ENCODE measurements at regions not wholly inside any gene's neighbourhood (a gene's known extent, or its start where the extent isn't known, plus 50 kb on each side); places are given as distances from the start of the nearest gene placed in this dataset.
A peak's percentile ranks its signal among the peaks of the same experiment; 100 is the strongest.

GRCh38 chr3:154664714-154665113 lies 234.7 kb upstream of the GPR149 start:
- Mint-ChIP-seq H3K4me3 (no peak overlapping the region), H3K9me3 (peaks cover 0 to 17% (median 0%) of the 10 kb centered on the region in 11 donors), H3K27ac (no peak overlapping the region), H3K27me3 (peaks cover 0 to 1% (median 0%) of the 10 kb centered on the region in 5 donors), H3K36me3 (no peaks in the 10 kb centered on the region), H3K4me1 (peaks cover 0 to 2% (median 0%) of the 10 kb centered on the region in 7 donors)
- Histone ChIP-seq H3K36me3 (ENCODE audit: control insufficient read depth in 2 of 3, insufficient read depth in 3 of 3, low read length in 3 of 3) (no peaks in the 10 kb centered on the region), H3K27me3 (ENCODE audit: control insufficient read depth in 2 of 2, insufficient read depth in 2 of 2, low read length in 2 of 2) (no peaks in the 10 kb centered on the region), H3K4me1 (ENCODE audit: control insufficient read depth in 2 of 2, insufficient read depth in 2 of 2, low read length in 2 of 2) (no peaks in the 10 kb centered on the region), H3K4me3 (ENCODE audit: low read length) (no peak overlapping the region), H3K27ac (ENCODE audit: low read depth, low read length) (no peak overlapping the region), H3K9me3 (ENCODE audit: control insufficient read depth in 2 of 3, low read length in 3 of 3) (no peaks in the 10 kb centered on the region)
- no peak for ATAC-seq
- ChIA-PET POLR2A (interaction anchor here (0.6 kb wide), 1 partner anchor 11 kb away, joined by 3 read pairs; no protein-coding TSS in a partner anchor), CTCF (no interaction called here)
- DNase-seq, result no peak
- intact Hi-C loops (cut with micrococcal nuclease), result no loop called here

GRCh38 chr3:154662851-154663250 lies 232.9 kb upstream of the GPR149 start:
- H3K27ac ChIP-seq (ENCODE audit: low read depth, low read length), result no peak overlapping the region
- Mint-ChIP-seq H3K4me1 (peaks cover 0 to 2% (median 0%) of the 10 kb centered on the region in 7 donors), H3K36me3 (no peaks in the 10 kb centered on the region), H3K27me3 (no peaks in the 10 kb centered on the region), H3K9me3 (peaks cover 0 to 17% (median 0%) of the 10 kb centered on the region in 11 donors), H3K4me3 (no peak overlapping the region), H3K27ac (no peak overlapping the region)
- intact Hi-C loops (cut with micrococcal nuclease), result no loop called here
- no peaks in the 10 kb centered on the region for H3K4me1 ChIP-seq (ENCODE audit: control insufficient read depth in 2 of 2, insufficient read depth in 2 of 2, low read length in 2 of 2)
- POLR2A ChIA-PET, result no interaction called here
- no peak overlapping the region for H3K4me3 ChIP-seq (ENCODE audit: low read length)
- H3K27me3 ChIP-seq (ENCODE audit: control insufficient read depth in 2 of 2, insufficient read depth in 2 of 2, low read length in 2 of 2), result no peaks in the 10 kb centered on the region
- H3K9me3 ChIP-seq (ENCODE audit: control insufficient read depth in 2 of 3, low read length in 3 of 3), result no peaks in the 10 kb centered on the region
- CTCF ChIA-PET, result no interaction called here
- ATAC-seq, result no peak
- no peaks in the 10 kb centered on the region for H3K36me3 ChIP-seq (ENCODE audit: control insufficient read depth in 2 of 3, insufficient read depth in 3 of 3, low read length in 3 of 3)
- DNase-seq, result no peak

GRCh38 chr3:154660811-154661210 lies 230.8 kb upstream of the GPR149 start:
- DNase-seq (no peak), ATAC-seq (no peak)
- Histone ChIP-seq H3K27ac (ENCODE audit: low read depth, low read length) (no peak overlapping the region), H3K9me3 (ENCODE audit: control insufficient read depth in 2 of 3, low read length in 3 of 3) (no peaks in the 10 kb centered on the region), H3K27me3 (ENCODE audit: control insufficient read depth in 2 of 2, insufficient read depth in 2 of 2, low read length in 2 of 2) (no peaks in the 10 kb centered on the region), H3K4me1 (ENCODE audit: control insufficient read depth in 2 of 2, insufficient read depth in 2 of 2, low read length in 2 of 2) (no peaks in the 10 kb centered on the region), H3K4me3 (ENCODE audit: low read length) (no peak overlapping the region), H3K36me3 (ENCODE audit: control insufficient read depth in 2 of 3, insufficient read depth in 3 of 3, low read length in 3 of 3) (no peaks in the 10 kb centered on the region)
- Mint-ChIP-seq H3K4me1 (peaks cover 0 to 2% (median 0%) of the 10 kb centered on the region in 7 donors), H3K9me3 (peaks cover 0 to 13% (median 0%) of the 10 kb centered on the region in 11 donors), H3K4me3 (no peak overlapping the region), H3K27ac (no peak overlapping the region), H3K36me3 (no peaks in the 10 kb centered on the region), H3K27me3 (no peaks in the 10 kb centered on the region)
- POLR2A ChIA-PET, result no interaction called here
- CTCF ChIA-PET, result no interaction called here
- intact Hi-C loops (cut with micrococcal nuclease), result no loop called here

GRCh38 chr3:154658000-154658399 lies 228.0 kb upstream of the GPR149 start:
- no peak overlapping the region for H3K4me3 Mint-ChIP-seq
- Histone ChIP-seq H3K27ac (ENCODE audit: low read depth, low read length) (no peak overlapping the region), H3K4me1 (ENCODE audit: control insufficient read depth in 2 of 2, insufficient read depth in 2 of 2, low read length in 2 of 2) (no peaks in the 10 kb centered on the region), H3K4me3 (ENCODE audit: low read length) (no peak overlapping the region), H3K36me3 (ENCODE audit: control insufficient read depth in 2 of 3, insufficient read depth in 3 of 3, low read length in 3 of 3) (no peaks in the 10 kb centered on the region), H3K27me3 (ENCODE audit: control insufficient read depth in 2 of 2, insufficient read depth in 2 of 2, low read length in 2 of 2) (no peaks in the 10 kb centered on the region), H3K9me3 (ENCODE audit: control insufficient read depth in 2 of 3, low read length in 3 of 3) (no peaks in the 10 kb centered on the region)
- ATAC-seq, result no peak
- CTCF ChIA-PET, result no interaction called here
- H3K36me3 Mint-ChIP-seq, result no peaks in the 10 kb centered on the region
- POLR2A ChIA-PET, result no interaction called here
- DNase-seq, result no peak
- peaks cover 0 to 12% (median 0%) of the 10 kb centered on the region in 11 donors for H3K9me3 Mint-ChIP-seq
- H3K4me1 Mint-ChIP-seq, result no peaks in the 10 kb centered on the region
- no peaks in the 10 kb centered on the region for H3K27me3 Mint-ChIP-seq
- no peak overlapping the region for H3K27ac Mint-ChIP-seq
- intact Hi-C loops (cut with micrococcal nuclease), result no loop called here

- DNase-seq (no peak), ATAC-seq (no peak)
- Histone ChIP-seq H3K9me3 (ENCODE audit: control insufficient read depth in 2 of 3, low read length in 3 of 3) (no peaks in the 10 kb centered on the region), H3K4me3 (ENCODE audit: low read length) (no peak overlapping the region), H3K36me3 (ENCODE audit: control insufficient read depth in 2 of 3, insufficient read depth in 3 of 3, low read length in 3 of 3) (no peaks in the 10 kb centered on the region), H3K27me3 (ENCODE audit: control insufficient read depth in 2 of 2, insufficient read depth in 2 of 2, low read length in 2 of 2) (no peaks in the 10 kb centered on the region), H3K4me1 (ENCODE audit: control insufficient read depth in 2 of 2, insufficient read depth in 2 of 2, low read length in 2 of 2) (no peaks in the 10 kb centered on the region), H3K27ac (ENCODE audit: low read depth, low read length) (no peak overlapping the region)
- Mint-ChIP-seq H3K27me3 (no peaks in the 10 kb centered on the region), H3K4me1 (no peaks in the 10 kb centered on the region), H3K9me3 (peaks cover 0 to 9% (median 0%) of the 10 kb centered on the region in 11 donors), H3K27ac (no peak overlapping the region), H3K36me3 (no peaks in the 10 kb centered on the region), H3K4me3 (no peak overlapping the region)
- ChIA-PET POLR2A (no interaction called here), CTCF (no interaction called here)
- intact Hi-C loops (cut with micrococcal nuclease), result no loop called here
These were observed 227.2 kb upstream of the GPR149 start for GRCh38 chr3:154657218-154657617.

- Mint-ChIP-seq H3K27me3 (no peaks in the 10 kb centered on the region), H3K9me3 (peaks cover 0 to 11% (median 0%) of the 10 kb centered on the region in 11 donors), H3K4me1 (no peaks in the 10 kb centered on the region), H3K36me3 (no peaks in the 10 kb centered on the region), H3K27ac (no peak overlapping the region), H3K4me3 (no peak overlapping the region)
- ATAC-seq, result no peak
- ChIA-PET POLR2A (no interaction called here), CTCF (interaction anchor here (0.6 kb wide), 1 partner anchor 1044 kb away, joined by 4 read pairs; no protein-coding TSS in a partner anchor)
- H3K9me3 ChIP-seq (ENCODE audit: control insufficient read depth in 2 of 3, low read length in 3 of 3), result no peaks in the 10 kb centered on the region
- H3K27ac ChIP-seq (ENCODE audit: low read depth, low read length), result no peak overlapping the region
- intact Hi-C loops (cut with micrococcal nuclease), result no loop called here
- H3K4me3 ChIP-seq (ENCODE audit: low read length), result no peak overlapping the region
- no peak for DNase-seq
- no peaks in the 10 kb centered on the region for H3K27me3 ChIP-seq (ENCODE audit: control insufficient read depth in 2 of 2, insufficient read depth in 2 of 2, low read length in 2 of 2)
- H3K4me1 ChIP-seq (ENCODE audit: control insufficient read depth in 2 of 2, insufficient read depth in 2 of 2, low read length in 2 of 2), result no peaks in the 10 kb centered on the region
- H3K36me3 ChIP-seq (ENCODE audit: control insufficient read depth in 2 of 3, insufficient read depth in 3 of 3, low read length in 3 of 3), result no peaks in the 10 kb centered on the region
These were observed 226.5 kb upstream of the GPR149 start for GRCh38 chr3:154656486-154656885.

GRCh38 chr3:154642145-154642544 lies 212.2 kb upstream of the GPR149 start:
- Histone ChIP-seq H3K36me3 (ENCODE audit: control insufficient read depth in 2 of 3, insufficient read depth in 3 of 3, low read length in 3 of 3) (no peaks in the 10 kb centered on the region), H3K9me3 (ENCODE audit: control insufficient read depth in 2 of 3, low read length in 3 of 3) (no peaks in the 10 kb centered on the region), H3K27ac (ENCODE audit: low read depth, low read length) (no peak overlapping the region), H3K27me3 (ENCODE audit: control insufficient read depth in 2 of 2, insufficient read depth in 2 of 2, low read length in 2 of 2) (no peaks in the 10 kb centered on the region), H3K4me3 (ENCODE audit: low read length) (no peak overlapping the region), H3K4me1 (ENCODE audit: control insufficient read depth in 2 of 2, insufficient read depth in 2 of 2, low read length in 2 of 2) (no peaks in the 10 kb centered on the region)
- Mint-ChIP-seq H3K9me3 (peaks cover 0 to 17% (median 0%) of the 10 kb centered on the region in 11 donors), H3K27ac (no peak overlapping the region), H3K4me3 (no peak overlapping the region), H3K27me3 (no peaks in the 10 kb centered on the region), H3K4me1 (peaks cover 0 to 2% (median 0%) of the 10 kb centered on the region in 7 donors), H3K36me3 (no peaks in the 10 kb centered on the region)
- ChIA-PET POLR2A (no interaction called here), CTCF (no interaction called here)
- ATAC-seq (peak; percentile 22), DNase-seq (no peak)
- intact Hi-C loops (cut with micrococcal nuclease), result no loop called here
